HepG2 (cell line): ENCODE measurements at regions not wholly inside any gene's neighbourhood (a gene's known extent, or its start where the extent isn't known, plus 50 kb on each side); places are given as distances from the start of the nearest gene placed in this dataset.

Experiments
- AFF4 ChIP-seq: sonication (generic); formaldehyde crosslinking; IDR thresholded peaks from 2 replicates; pipeline ENCODE4 v1.4.0; 2020; ENCODE audit warnings: missing genetic modification reagents
- ATF7-NPFF ChIP-seq: sonication (generic); formaldehyde crosslinking; IDR thresholded peaks from 2 replicates; pipeline ENCODE4 v1.8.1; 2023; ENCODE audit warnings: mild to moderate bottlenecking, low read depth, missing genetic modification reagents, moderate library complexity
- EED ChIP-seq: sonication (generic); formaldehyde crosslinking; IDR thresholded peaks from 2 replicates; pipeline ENCODE4 v1.5.0; 2020; ENCODE audit warnings: mild to moderate bottlenecking, missing genetic modification reagents
- HNRNPH1 ChIP-seq: fragments of 200-400 bp; formaldehyde crosslinking; optimal IDR thresholded peaks from 2 replicates; pipeline ENCODE3; 2017; ENCODE audit warnings: mild to moderate bottlenecking, low read depth, low read length
- IKZF1 ChIP-seq: fragments of 450-650 bp; IDR thresholded peaks from 2 replicates; pipeline ENCODE4 v1.7.1; 2016
- KLF9 ChIP-seq: IDR thresholded peaks from 2 replicates; pipeline ENCODE4 v1.6.1; 2016; ENCODE audit warnings: low read depth
- NAIF1 ChIP-seq: sonication (generic); formaldehyde crosslinking; IDR thresholded peaks from 2 replicates; pipeline ENCODE4 v1.5.0; 2020; ENCODE audit warnings: mild to moderate bottlenecking, missing genetic modification reagents, borderline replicate concordance
- PRPF4 ChIP-seq: fragments of 200-400 bp; formaldehyde crosslinking; IDR thresholded peaks from 2 replicates; pipeline ENCODE4 v1.6.1; 2016; ENCODE audit warnings: low read length, low read depth; ENCODE audit not compliant: poor library complexity, severe bottlenecking
- SMC3 ChIP-seq: IDR thresholded peaks from 2 replicates; pipeline ENCODE4 v1.6.1; 2011; ENCODE audit warnings: low read length, improper control_type of control experiment
- TBP ChIP-seq: sonication (generic); formaldehyde crosslinking; IDR thresholded peaks from 2 replicates; pipeline ENCODE4 v1.5.0; 2020; ENCODE audit warnings: missing genetic modification reagents
- ZBTB44 ChIP-seq: sonication (generic); formaldehyde crosslinking; IDR thresholded peaks from 2 replicates; pipeline ENCODE4 v1.4.0; 2020; ENCODE audit warnings: missing genetic modification reagents
- ZFAT ChIP-seq: sonication (generic); formaldehyde crosslinking; conservative IDR thresholded peaks from 2 replicates; pipeline ENCODE4 v1.8.1; 2023; ENCODE audit warnings: missing genetic modification reagents, inconsistent platforms
- ZFY ChIP-seq: sonication (generic); formaldehyde crosslinking; IDR thresholded peaks from 2 replicates; pipeline ENCODE4 v1.4.0; 2020; ENCODE audit warnings: missing genetic modification reagents
- ZNF326 ChIP-seq: sonication (generic); formaldehyde crosslinking; IDR thresholded peaks from 2 replicates; pipeline ENCODE4 v1.4.0; 2020; ENCODE audit warnings: missing genetic modification reagents, borderline replicate concordance
- TF ChIP-seq, protein P1 (sequence below): sonication (generic); formaldehyde crosslinking; IDR thresholded peaks from 2 replicates; pipeline ENCODE4 v1.5.0; 2020; ENCODE audit warnings: mild to moderate bottlenecking, missing genetic modification reagents, borderline replicate concordance

DNA sequence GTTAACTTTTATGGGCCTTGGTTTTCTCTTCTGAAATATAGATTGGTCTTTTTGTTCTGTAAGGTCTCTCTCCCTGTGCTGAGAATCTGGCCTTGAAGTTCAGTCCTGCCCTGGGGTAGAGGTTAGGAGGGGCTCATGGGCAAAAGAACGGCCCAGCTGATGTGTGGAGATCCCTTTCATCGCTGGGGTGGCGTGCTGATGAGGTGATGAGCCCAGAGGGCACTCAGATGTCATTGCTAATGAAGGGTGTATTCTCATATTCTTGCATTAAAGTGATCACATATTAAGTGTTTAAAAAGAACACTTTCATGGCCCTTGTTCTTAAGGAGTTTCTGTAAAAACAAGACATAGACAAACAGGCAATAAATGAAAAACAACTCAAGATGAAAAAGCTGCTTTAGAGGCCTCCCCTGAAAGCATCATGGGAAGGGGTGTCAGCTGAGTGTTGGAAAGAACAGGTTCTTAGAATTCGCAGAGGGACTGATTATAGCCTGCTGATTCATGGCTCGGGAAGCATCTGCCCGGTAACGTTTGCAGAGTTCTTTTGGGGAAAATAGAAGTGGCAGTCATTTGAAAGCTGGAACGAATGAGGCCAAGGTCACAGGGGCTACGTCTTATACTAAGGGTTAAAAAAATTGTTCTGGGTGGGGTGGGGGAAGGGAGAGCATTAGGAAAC, 72.5 kb upstream of the GPR158 start (continued):
- TF ChIP-seq KLF9 (CRISPR knock-in tag) (no peak), ZFY (CRISPR knock-in tag) (no peak), ZNF326 (CRISPR knock-in tag) (no peak), TBP (no peak), ATF7-NPFF (CRISPR knock-in tag) (no peak), IKZF1 (no peak), SMC3 (no peak), ZBTB44 (CRISPR knock-in tag) (no peak), EED (CRISPR knock-in tag) (no peak), HNRNPH1 (no peak), AFF4 (CRISPR knock-in tag) (no peak), ZFAT (no peak), NAIF1 (no peak), PRPF4 (no peak)
- TF ChIP-seq, protein P1, sequence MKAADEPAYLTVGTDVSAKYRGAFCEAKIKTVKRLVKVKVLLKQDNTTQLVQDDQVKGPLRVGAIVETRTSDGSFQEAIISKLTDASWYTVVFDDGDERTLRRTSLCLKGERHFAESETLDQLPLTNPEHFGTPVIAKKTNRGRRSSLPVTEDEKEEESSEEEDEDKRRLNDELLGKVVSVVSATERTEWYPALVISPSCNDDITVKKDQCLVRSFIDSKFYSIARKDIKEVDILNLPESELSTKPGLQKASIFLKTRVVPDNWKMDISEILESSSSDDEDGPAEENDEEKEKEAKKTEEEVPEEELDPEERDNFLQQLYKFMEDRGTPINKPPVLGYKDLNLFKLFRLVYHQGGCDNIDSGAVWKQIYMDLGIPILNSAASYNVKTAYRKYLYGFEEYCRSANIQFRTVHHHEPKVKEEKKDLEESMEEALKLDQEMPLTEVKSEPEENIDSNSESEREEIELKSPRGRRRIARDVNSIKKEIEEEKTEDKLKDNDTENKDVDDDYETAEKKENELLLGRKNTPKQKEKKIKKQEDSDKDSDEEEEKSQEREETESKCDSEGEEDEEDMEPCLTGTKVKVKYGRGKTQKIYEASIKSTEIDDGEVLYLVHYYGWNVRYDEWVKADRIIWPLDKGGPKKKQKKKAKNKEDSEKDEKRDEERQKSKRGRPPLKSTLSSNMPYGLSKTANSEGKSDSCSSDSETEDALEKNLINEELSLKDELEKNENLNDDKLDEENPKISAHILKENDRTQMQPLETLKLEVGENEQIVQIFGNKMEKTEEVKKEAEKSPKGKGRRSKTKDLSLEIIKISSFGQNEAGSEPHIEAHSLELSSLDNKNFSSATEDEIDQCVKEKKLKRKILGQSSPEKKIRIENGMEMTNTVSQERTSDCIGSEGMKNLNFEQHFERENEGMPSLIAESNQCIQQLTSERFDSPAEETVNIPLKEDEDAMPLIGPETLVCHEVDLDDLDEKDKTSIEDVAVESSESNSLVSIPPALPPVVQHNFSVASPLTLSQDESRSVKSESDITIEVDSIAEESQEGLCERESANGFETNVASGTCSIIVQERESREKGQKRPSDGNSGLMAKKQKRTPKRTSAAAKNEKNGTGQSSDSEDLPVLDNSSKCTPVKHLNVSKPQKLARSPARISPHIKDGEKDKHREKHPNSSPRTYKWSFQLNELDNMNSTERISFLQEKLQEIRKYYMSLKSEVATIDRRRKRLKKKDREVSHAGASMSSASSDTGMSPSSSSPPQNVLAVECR (CRISPR knock-in tag), result no peak
